NCI-H526 (cell line): ENCODE measurements at regions not wholly inside any gene's neighbourhood (a gene's known extent, or its start where the extent isn't known, plus 50 kb on each side); places are given as distances from the start of the nearest gene placed in this dataset.
A peak's percentile ranks its signal among the peaks of the same experiment; 100 is the strongest.

Source experiments
- DNase-seq, 2 experiments: peaks; one replicate each; lab custom pipeline; 2025; lab: John Stamatoyannopoulos, UW

- no peak for DNase-seq
Observed at GRCh38 chr14:36245223-36245622, 68.7 kb upstream of the PTCSC3 start.

GRCh38 chr14:36243183-36243582 is 66.7 kb upstream of the PTCSC3 start:
- no peak for DNase-seq

GRCh38 chr14:36241183-36241582 is 64.7 kb upstream of the PTCSC3 start:
- DNase-seq, result peak in 1 of 2 experiments; percentile 3

DNA sequence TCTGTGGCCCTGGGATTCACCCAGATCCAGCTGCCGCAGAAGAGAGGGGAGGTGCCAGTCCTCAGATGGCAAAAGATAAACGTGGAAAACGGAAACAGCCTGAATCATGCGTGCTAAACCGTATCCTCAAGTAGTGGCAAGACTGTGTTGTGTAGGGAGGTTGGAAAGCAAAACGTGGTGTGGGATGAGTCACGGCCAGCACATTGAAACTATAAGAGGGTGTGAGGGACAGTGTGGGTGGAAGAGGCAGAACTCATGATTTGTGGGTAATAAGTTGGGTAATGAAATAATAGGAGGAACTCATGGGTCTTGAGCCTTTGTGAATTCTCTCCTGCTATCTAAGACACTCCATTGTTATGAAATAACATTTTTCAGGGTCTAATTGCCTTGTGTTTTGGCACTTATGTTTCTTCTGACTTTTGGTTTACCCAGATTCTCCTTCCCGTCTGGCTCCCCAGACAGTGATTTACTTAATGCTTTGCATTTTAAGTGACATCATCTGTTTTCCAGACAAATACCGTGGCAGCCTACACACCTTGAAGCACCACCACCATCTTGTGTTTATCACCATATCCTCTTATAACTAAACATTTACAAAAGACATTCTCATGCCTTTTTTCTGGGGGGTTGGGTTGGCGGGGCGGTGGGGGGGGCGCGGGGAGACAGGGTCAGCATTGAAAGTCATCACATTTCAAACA is 62.3 kb upstream of the PTCSC3 start:
- DNase-seq, result no peak

DNA sequence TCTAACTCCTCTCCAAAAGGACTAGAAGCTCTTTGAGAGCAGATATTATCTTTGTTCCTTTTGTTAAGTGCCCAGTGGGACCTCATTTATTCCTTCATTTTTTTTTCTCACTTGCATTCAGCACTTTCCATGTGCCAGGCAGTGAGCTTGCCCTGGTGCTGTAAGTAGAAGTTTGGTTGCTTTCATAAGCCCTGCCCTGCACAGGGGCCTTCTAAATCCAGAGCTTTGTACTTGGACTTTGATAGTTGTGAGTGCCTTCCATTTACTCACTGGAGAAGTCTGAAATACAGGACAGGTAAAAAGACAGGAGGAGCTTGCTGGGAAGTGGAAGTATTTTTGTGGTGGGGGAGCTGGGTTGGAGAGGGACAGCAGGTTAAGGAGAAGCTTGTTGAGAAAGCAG is 56.7 kb upstream of the PTCSC3 start:
- DNase-seq, result no peak

GRCh38 chr14:36229262-36229661 is 52.7 kb upstream of the PTCSC3 start:
- DNase-seq, result no peak

DNA sequence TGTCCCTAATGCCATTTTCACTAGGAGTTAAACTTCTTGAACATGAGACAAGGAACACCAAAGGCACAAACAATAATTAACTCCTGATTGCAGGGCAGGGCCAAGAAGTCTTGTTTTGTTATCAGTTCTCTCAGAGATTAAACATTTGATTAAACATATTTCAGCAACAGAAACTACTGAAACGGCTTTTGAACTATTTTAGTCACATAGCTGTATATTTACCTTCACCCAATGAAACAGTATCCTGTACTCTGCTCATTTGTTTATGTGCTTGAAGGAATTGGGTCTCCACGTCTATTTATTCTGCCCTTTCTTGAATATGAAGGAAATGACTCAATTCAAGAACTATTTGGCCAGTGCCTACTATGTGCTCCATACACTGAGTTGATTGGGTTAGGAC is 51.3 kb upstream of the PTCSC3 start:
- no peak for DNase-seq

GRCh38 chr14:36227344-36227743 is 50.8 kb upstream of the PTCSC3 start:
- DNase-seq, result no peak
